ENCODE measurements at regions not wholly inside any gene's neighbourhood (a gene's known extent, or its start where the extent isn't known, plus 50 kb on each side); places are given as distances from the start of the nearest gene placed in this dataset.
"Not testable (repeated sequence)": the region's sequence is repeated elsewhere in the genome, so short reads cannot be mapped to it uniquely, and the experiment has no call there.

DNA sequence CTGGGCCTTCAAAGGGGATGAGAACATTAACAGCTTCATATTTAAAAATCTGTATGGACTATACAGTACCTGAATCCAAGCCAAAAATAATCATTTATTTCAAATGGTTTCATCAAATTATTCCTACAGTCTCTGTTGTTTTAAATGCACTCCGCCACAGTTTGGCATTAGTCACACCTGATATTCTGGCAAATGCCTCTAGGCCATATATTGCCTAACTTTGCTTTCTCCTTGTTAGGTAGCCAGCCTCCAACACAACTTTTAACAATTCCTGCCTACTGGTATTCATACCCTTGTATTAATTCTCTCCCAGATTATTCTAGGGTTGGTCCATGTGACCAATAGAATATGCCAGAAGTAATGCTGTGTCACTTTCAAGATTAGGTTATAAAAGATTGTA is 146.6 kb upstream of the FANCL start:
- Histone ChIP-seq H3K4me3 (ENCODE audit: insufficient read depth, low read length, poor library complexity, severe bottlenecking) (no peak overlapping the region), H3K79me2 (ENCODE audit: insufficient read depth, low read length) (no peaks in the 10 kb centered on the region), H4K20me1 (ENCODE audit: low read depth, low read length) (no peaks in the 10 kb centered on the region), H3K4me2 (ENCODE audit: low read depth, low read length, poor library complexity, severe bottlenecking) (no peak overlapping the region), H3F3A (ENCODE audit: insufficient read depth) (no peaks in the 10 kb centered on the region), H3K9me3 (ENCODE audit: insufficient read depth, low read length) (no peaks in the 10 kb centered on the region), H2AFZ (ENCODE audit: low read depth, low read length, severe bottlenecking) (no peak overlapping the region), H3K27me3 (ENCODE audit: low read length) (no peaks in the 10 kb centered on the region), H3K36me3 (ENCODE audit: low read length) (no peaks in the 10 kb centered on the region), H3K9me2 (replicated peaks; ENCODE audit: insufficient read depth, low read length) (no peaks in the 10 kb centered on the region), H3K27ac (ENCODE audit: low read depth, low read length) (no peak overlapping the region), H3K9ac (ENCODE audit: low read length) (no peak overlapping the region)
- no peak for TF ChIP-seq EZH2phosphoT487 (conservative IDR thresholded peaks at IDR 0.05; ENCODE audit: low read length)
- no peak for TF ChIP-seq CTCF (IDR thresholded peaks at IDR 0.05; ENCODE audit: insufficient read depth, low read length, poor library complexity, severe bottlenecking)

GRCh38 chr2:58386904-58387303 is 145.8 kb upstream of the FANCL start:
- not testable (repeated sequence) for H2AFZ ChIP-seq (ENCODE audit: low read depth, low read length, severe bottlenecking); H3K9me3 ChIP-seq (ENCODE audit: insufficient read depth, low read length); H3K27ac ChIP-seq (ENCODE audit: low read depth, low read length); H3K27me3 ChIP-seq (ENCODE audit: low read length); H3K4me3 ChIP-seq (ENCODE audit: insufficient read depth, low read length, poor library complexity, severe bottlenecking); H3K9me2 ChIP-seq (replicated peaks; ENCODE audit: insufficient read depth, low read length); H3K79me2 ChIP-seq (ENCODE audit: insufficient read depth, low read length); H3F3A ChIP-seq (ENCODE audit: insufficient read depth); H4K20me1 ChIP-seq (ENCODE audit: low read depth, low read length); H3K36me3 ChIP-seq (ENCODE audit: low read length); H3K4me2 ChIP-seq (ENCODE audit: low read depth, low read length, poor library complexity, severe bottlenecking); H3K9ac ChIP-seq (ENCODE audit: low read length)

GRCh38 chr2:58378152-58378551 is 137.0 kb upstream of the FANCL start:
- no peak overlapping the region for H3K27ac ChIP-seq (ENCODE audit: low read depth, low read length)
- no peak overlapping the region for H3K4me2 ChIP-seq (ENCODE audit: low read depth, low read length, poor library complexity, severe bottlenecking)
- no peaks in the 10 kb centered on the region for H3K79me2 ChIP-seq (ENCODE audit: insufficient read depth, low read length)
- H3K36me3 ChIP-seq (ENCODE audit: low read length), result no peaks in the 10 kb centered on the region
- no peak overlapping the region for H2AFZ ChIP-seq (ENCODE audit: low read depth, low read length, severe bottlenecking)
- no peaks in the 10 kb centered on the region for H3F3A ChIP-seq (ENCODE audit: insufficient read depth)
- TF ChIP-seq CTCF (IDR thresholded peaks at IDR 0.05; ENCODE audit: insufficient read depth, low read length, poor library complexity, severe bottlenecking) (no peak), EZH2phosphoT487 (conservative IDR thresholded peaks at IDR 0.05; ENCODE audit: low read length) (no peak)
- H3K27me3 ChIP-seq (ENCODE audit: low read length), result no peaks in the 10 kb centered on the region
- H3K9ac ChIP-seq (ENCODE audit: low read length), result no peak overlapping the region
- H3K9me3 ChIP-seq (ENCODE audit: insufficient read depth, low read length), result no peaks in the 10 kb centered on the region
- no peaks in the 10 kb centered on the region for H4K20me1 ChIP-seq (ENCODE audit: low read depth, low read length)
- H3K9me2 ChIP-seq (replicated peaks; ENCODE audit: insufficient read depth, low read length), result no peaks in the 10 kb centered on the region
- no peak overlapping the region for H3K4me3 ChIP-seq (ENCODE audit: insufficient read depth, low read length, poor library complexity, severe bottlenecking)

- Histone ChIP-seq H3F3A (ENCODE audit: insufficient read depth) (no peaks in the 10 kb centered on the region), H3K4me3 (ENCODE audit: insufficient read depth, low read length, poor library complexity, severe bottlenecking) (no peak overlapping the region), H3K27me3 (ENCODE audit: low read length) (no peaks in the 10 kb centered on the region), H2AFZ (ENCODE audit: low read depth, low read length, severe bottlenecking) (no peak overlapping the region), H3K27ac (ENCODE audit: low read depth, low read length) (no peak overlapping the region), H3K9me2 (replicated peaks; ENCODE audit: insufficient read depth, low read length) (no peaks in the 10 kb centered on the region), H3K4me2 (ENCODE audit: low read depth, low read length, poor library complexity, severe bottlenecking) (no peak overlapping the region), H3K9me3 (ENCODE audit: insufficient read depth, low read length) (no peaks in the 10 kb centered on the region), H3K9ac (ENCODE audit: low read length) (no peak overlapping the region), H3K36me3 (ENCODE audit: low read length) (no peaks in the 10 kb centered on the region), H4K20me1 (ENCODE audit: low read depth, low read length) (no peaks in the 10 kb centered on the region), H3K79me2 (ENCODE audit: insufficient read depth, low read length) (no peaks in the 10 kb centered on the region)
- TF ChIP-seq EZH2phosphoT487 (conservative IDR thresholded peaks at IDR 0.05; ENCODE audit: low read length) (no peak), CTCF (IDR thresholded peaks at IDR 0.05; ENCODE audit: insufficient read depth, low read length, poor library complexity, severe bottlenecking) (no peak)
Measured at GRCh38 chr2:58377181-58377580, 136.1 kb upstream of the FANCL start.
